ENCODE measurements at regions not wholly inside any gene's neighbourhood (a gene's known extent, or its start where the extent isn't known, plus 50 kb on each side); places are given as distances from the start of the nearest gene placed in this dataset.

- Histone ChIP-seq H2BK15ac (ENCODE audit: low read length) (no peak overlapping the region), H3K79me1 (ENCODE audit: low read depth, low read length) (no peaks in the 10 kb centered on the region), H3K4me1 (replicated peaks in 1 of 4; ENCODE audit: control insufficient read depth in 3 of 4, insufficient read depth in 4 of 4, low read length in 3 of 4) (peaks cover 8 to 35% (median 21%) of the 10 kb centered on the region in 4 experiments), H3K23me2 (ENCODE audit: low read depth, low read length) (peaks cover 3% of the 10 kb centered on the region; the same call in 1 of the 2 replicates), H3K9ac (replicated peaks in 1 of 4; ENCODE audit: extremely low read depth in 1 of 4, low read depth in 3 of 4, low read length in 3 of 4) (no peak overlapping the region), H3K18ac (ENCODE audit: extremely low read depth, low read length) (peak overlapping the region; percentile 60; the same call in 1 of the 2 replicates), H3K4me3 (ENCODE audit: extremely low read depth in 1 of 4, insufficient read depth in 2 of 4, low read depth in 3 of 4, low read length in 4 of 4) (no peak overlapping the region), H2BK12ac (ENCODE audit: low read depth, low read length) (peak overlapping the region; percentile 75; the same call in 1 of the 2 replicates), H3K9me3 (ENCODE audit: insufficient read depth in 2 of 2, low read depth in 1 of 2, low read length in 1 of 2) (no peaks in the 10 kb centered on the region; a peak in 1 of 4 replicates), H3K56ac (replicated peaks; ENCODE audit: insufficient read length, low read depth, low read length) (no peak overlapping the region), H3K4me2 (ENCODE audit: insufficient read depth in 1 of 2, low read depth in 2 of 2, low read length in 2 of 2) (no peak overlapping the region), H3K79me2 (ENCODE audit: control insufficient read depth in 1 of 2, insufficient read depth in 2 of 2, low read length in 2 of 2) (no peaks in the 10 kb centered on the region), H4K91ac (replicated peaks; ENCODE audit: insufficient read length, low read length) (peak overlapping the region; percentile 7), H2BK120ac (replicated peaks; ENCODE audit: low read depth, low read length) (no peak overlapping the region), H3K27me3 (replicated peaks in 1 of 4; ENCODE audit: control insufficient read depth in 3 of 4, extremely low read depth in 1 of 4, insufficient read depth in 3 of 4, low read length in 3 of 4) (peaks cover 46 to 80% (median 65%) of the 10 kb centered on the region in 4 experiments), H3K14ac (ENCODE audit: insufficient read length) (no peak overlapping the region), H4K8ac (ENCODE audit: extremely low read depth, insufficient read depth, low read length) (no peak overlapping the region), H3K27ac (ENCODE audit: low read depth, low read length) (no peak overlapping the region), H2BK5ac (ENCODE audit: low read depth, low read length) (no peak overlapping the region; the same call in 1 of the 2 replicates), H4K5ac (ENCODE audit: insufficient read length, low read depth, low read length) (no peak overlapping the region), H3K36me3 (ENCODE audit: control insufficient read depth in 2 of 4, insufficient read depth in 4 of 4, low read length in 3 of 4) (no peaks in the 10 kb centered on the region), H2AK5ac (ENCODE audit: low read depth, low read length) (no peak overlapping the region), H4K20me1 (replicated peaks in 1 of 2; ENCODE audit: control insufficient read depth in 1 of 2, insufficient read depth in 2 of 2, low read length in 2 of 2) (peaks cover 4 to 5% of the 10 kb centered on the region in 2 experiments), H2BK20ac (ENCODE audit: low read length) (no peak overlapping the region), H2AFZ (ENCODE audit: low read length) (no peak overlapping the region), H3K4ac (replicated peaks; ENCODE audit: insufficient read length, low read depth, low read length) (no peak overlapping the region), H3K23ac (ENCODE audit: insufficient read length) (no peak overlapping the region)
- no peak for FAIRE-seq
- no peak for TF ChIP-seq TEAD4 (IDR thresholded peaks at IDR 0.05; ENCODE audit: low read depth, low read length)
- TF ChIP-seq, protein P1, sequence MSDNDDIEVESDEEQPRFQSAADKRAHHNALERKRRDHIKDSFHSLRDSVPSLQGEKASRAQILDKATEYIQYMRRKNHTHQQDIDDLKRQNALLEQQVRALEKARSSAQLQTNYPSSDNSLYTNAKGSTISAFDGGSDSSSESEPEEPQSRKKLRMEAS (IDR thresholded peaks at IDR 0.05): no peak
- TF ChIP-seq, protein P2, sequence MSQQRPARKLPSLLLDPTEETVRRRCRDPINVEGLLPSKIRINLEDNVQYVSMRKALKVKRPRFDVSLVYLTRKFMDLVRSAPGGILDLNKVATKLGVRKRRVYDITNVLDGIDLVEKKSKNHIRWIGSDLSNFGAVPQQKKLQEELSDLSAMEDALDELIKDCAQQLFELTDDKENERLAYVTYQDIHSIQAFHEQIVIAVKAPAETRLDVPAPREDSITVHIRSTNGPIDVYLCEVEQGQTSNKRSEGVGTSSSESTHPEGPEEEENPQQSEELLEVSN (IDR thresholded peaks at IDR 0.05): no peak
- WGBS, 2 experiments (ENCODE audit: extremely low coverage in 1 of 2, insufficient coverage in 1 of 2, insufficient read length in 1 of 2, insufficient replicate concordance in 2 of 2, low coverage in 1 of 2, low lambda C conversion rate in 2 of 2, missing lambda C conversion rate in 1 of 2): 81% methylated on average over 10 of the region's 10 CpGs; no CpG with 5 or more reads in 1 of the 2 experiments
- ChIA-PET POLR2A (ENCODE audit: partially characterized antibody) (no interaction called here), CTCF (ENCODE audit: partially characterized antibody) (interaction anchor here (1.2 to 1.3 kb wide), 2 partner anchors 9 to 239 kb away, joined by 3 to 9 read pairs; no protein-coding TSS in a partner anchor)
- DNase-seq (ENCODE audit: low read depth in 1 of 2, low spot score in 2 of 2): no peak
Observed at GRCh38 chr17:77782201-77782600, 176.3 kb upstream of the TNRC6C start.
